CD14-positive monocyte (primary cell): ENCODE measurements at regions not wholly inside any gene's neighbourhood (a gene's known extent, or its start where the extent isn't known, plus 50 kb on each side); places are given as distances from the start of the nearest gene placed in this dataset.

Experiments
- DNase-seq, 3 donors: peaks; one replicate each; pipeline ENCODE4 v3.0.0-alpha.2; 2011 to 2022
- H2AFZ ChIP-seq: 2 replicates; pipeline ENCODE4 v1.6.0; 2012; ENCODE audit warnings: mild to moderate bottlenecking, low read depth, low read length, inconsistent platforms; ENCODE audit not compliant: insufficient read depth, poor library complexity, severe bottlenecking
- H3K27ac ChIP-seq, 2 donors: 1 replicate in 1 of 2; 2 replicates in 1 of 2; pipeline ENCODE4 v1.5.1; 2012 to 2013; ENCODE audit warnings: low read length in 2 of 2, control low read depth in 1 of 2, inconsistent platforms in 1 of 2, low read depth in 1 of 2, mild to moderate bottlenecking in 1 of 2
- H3K27me3 ChIP-seq, 2 donors: one replicate each; pipeline versions ENCODE4 v1.6.0 to v1.6.1; 2011 to 2013; ENCODE audit warnings: low read length in 2 of 2; ENCODE audit not compliant: control insufficient read depth in 2 of 2, insufficient read depth in 2 of 2
- H3K36me3 ChIP-seq, 2 donors: replicated peaks in 1 of 2; 1 replicate in 1 of 2; 2 replicates in 1 of 2; pipeline versions ENCODE4 v1.5.1 to v1.6.1; 2012 to 2013; ENCODE audit warnings: low read length in 2 of 2, control low read depth in 1 of 2, inconsistent platforms in 1 of 2, mild to moderate bottlenecking in 1 of 2; ENCODE audit not compliant: insufficient read depth in 2 of 2, control insufficient read depth in 1 of 2
- H3K4me1 ChIP-seq, 2 donors: 1 replicate in 1 of 2; 2 replicates in 1 of 2; pipeline versions ENCODE4 v1.5.1 to v1.6.1; 2012 to 2013; ENCODE audit warnings: low read length in 2 of 2, control low read depth in 1 of 2, inconsistent platforms in 1 of 2, mild to moderate bottlenecking in 1 of 2, moderate library complexity in 1 of 2; ENCODE audit not compliant: insufficient read depth in 2 of 2, control insufficient read depth in 1 of 2
- H3K4me2 ChIP-seq: replicated peaks from 2 replicates; pipeline ENCODE3; 2012; ENCODE audit warnings: low read length, moderate library complexity, mild to moderate bottlenecking; ENCODE audit not compliant: poor library complexity, severe bottlenecking; ENCODE audit errors: extremely low read depth
- H3K4me3 ChIP-seq, 3 experiments: fragments of 200-600 bp in 1 of 3; sonication (generic) in 1 of 3; replicated peaks in 1 of 3; 1 replicate in 2 of 3; 2 replicates in 1 of 3; pipeline ENCODE4 v1.5.1; 2011 to 2013; ENCODE audit warnings: low read length in 3 of 3, mild to moderate bottlenecking in 3 of 3, control low read depth in 2 of 3, low read depth in 2 of 3, inconsistent platforms in 1 of 3, moderate library complexity in 1 of 3
- H3K79me2 ChIP-seq: 2 replicates; pipeline ENCODE4 v1.6.0; 2012; ENCODE audit warnings: mild to moderate bottlenecking, control low read depth, inconsistent platforms, low read length, moderate library complexity; ENCODE audit not compliant: insufficient read depth
- H3K9ac ChIP-seq: 2 replicates; pipeline ENCODE4 v1.6.0; 2017; ENCODE audit warnings: low read length, mild to moderate bottlenecking; ENCODE audit not compliant: insufficient read depth, poor library complexity, severe bottlenecking
- H3K9me3 ChIP-seq, 2 donors: replicated peaks in 1 of 2; 1 replicate in 1 of 2; 2 replicates in 1 of 2; pipeline versions ENCODE4 v1.5.1 to v1.6.1; 2012 to 2013; ENCODE audit warnings: low read length in 2 of 2, control low read depth in 1 of 2; ENCODE audit not compliant: control insufficient read depth in 1 of 2, insufficient read depth in 1 of 2
- H4K20me1 ChIP-seq: 2 replicates; pipeline ENCODE4 v1.6.0; 2012; ENCODE audit warnings: mild to moderate bottlenecking, low read length, control low read depth, moderate library complexity; ENCODE audit not compliant: insufficient read depth
- H3K27ac Mint-ChIP-seq, 7 donors: one replicate each; pipeline ENCODE4 v1.8.0; 2020; ENCODE audit warnings: mild to moderate bottlenecking in 7 of 7, mixed read lengths in 7 of 7, moderate library complexity in 6 of 7, inconsistent platforms in 2 of 7
- H3K27me3 Mint-ChIP-seq, 3 donors: one replicate each; pipeline ENCODE4 v1.8.0; 2021 to 2022; ENCODE audit warnings: low read depth in 3 of 3, mild to moderate bottlenecking in 3 of 3, mixed read lengths in 3 of 3, moderate library complexity in 3 of 3, inconsistent platforms in 1 of 3
- H3K36me3 Mint-ChIP-seq, 2 donors: one replicate each; pipeline ENCODE4 v1.8.0; 2020; ENCODE audit warnings: mixed read lengths in 2 of 2, inconsistent platforms in 1 of 2, mild to moderate bottlenecking in 1 of 2
- H3K4me1 Mint-ChIP-seq: one replicate; pipeline ENCODE4 v1.8.0; 2020; ENCODE audit warnings: mild to moderate bottlenecking, mixed read lengths
- H3K4me3 Mint-ChIP-seq, 2 donors: one replicate each; pipeline ENCODE4 v1.8.0; 2020; ENCODE audit warnings: mild to moderate bottlenecking in 2 of 2, mixed read lengths in 2 of 2, moderate library complexity in 1 of 2
- H3K9me3 Mint-ChIP-seq, 7 donors: one replicate each; pipeline ENCODE4 v1.8.0; 2020 to 2022; ENCODE audit warnings: mixed read lengths in 7 of 7, mild to moderate bottlenecking in 6 of 7, moderate library complexity in 6 of 7, inconsistent platforms in 2 of 7
- WGBS: methylation state at CpG from one replicate; pipeline ENCODE4 v1.1.5; 2013; ENCODE audit warnings: missing lambda C conversion rate; ENCODE audit not compliant: insufficient coverage; 5-methylcytosine and 5-hydroxymethylcytosine counted together
- intact Hi-C, 2 donors: fragments of 100-400 bp; cut with micrococcal nuclease; formaldehyde crosslinking; loops; one replicate each; pipeline versions ENCODE4 v1.15.0 to v1.15.1; 2023
- TF ChIP-seq, protein P1 (sequence below): fragments of 200-600 bp; IDR thresholded peaks from one replicate; pipeline ENCODE4 v1.8.0; 2022; ENCODE audit warnings: antibody characterized with exemption, mild to moderate bottlenecking

GRCh38 chr18:29004921-29005320 lies 828.0 kb upstream of the CDH2 start:
- H3K4me1 Mint-ChIP-seq, result no peaks in the 10 kb centered on the region
- no peaks in the 10 kb centered on the region for H4K20me1 ChIP-seq
- no peak overlapping the region for H3K4me3 Mint-ChIP-seq
- peaks cover 0 to 6% (median 0%) of the 10 kb centered on the region in 7 donors for H3K9me3 Mint-ChIP-seq
- no peak overlapping the region for H3K4me3 ChIP-seq
- H3K27me3 ChIP-seq, result no peaks in the 10 kb centered on the region
- no peaks in the 10 kb centered on the region for H3K36me3 ChIP-seq
- no peak overlapping the region for H2AFZ ChIP-seq
- WGBS, result no CpG with 5 or more reads among the region's 1 CpG
- H3K79me2 ChIP-seq, result no peaks in the 10 kb centered on the region
- no peak overlapping the region for H3K9ac ChIP-seq
- no peaks in the 10 kb centered on the region for H3K4me1 ChIP-seq
- H3K27ac ChIP-seq, result no peak overlapping the region
- intact Hi-C loops, result no loop called here
- no peak overlapping the region for H3K4me2 ChIP-seq
- no peak overlapping the region for H3K27ac Mint-ChIP-seq
- no peak for DNase-seq
- H3K27me3 Mint-ChIP-seq, result no peaks in the 10 kb centered on the region
- TF ChIP-seq, protein P1, sequence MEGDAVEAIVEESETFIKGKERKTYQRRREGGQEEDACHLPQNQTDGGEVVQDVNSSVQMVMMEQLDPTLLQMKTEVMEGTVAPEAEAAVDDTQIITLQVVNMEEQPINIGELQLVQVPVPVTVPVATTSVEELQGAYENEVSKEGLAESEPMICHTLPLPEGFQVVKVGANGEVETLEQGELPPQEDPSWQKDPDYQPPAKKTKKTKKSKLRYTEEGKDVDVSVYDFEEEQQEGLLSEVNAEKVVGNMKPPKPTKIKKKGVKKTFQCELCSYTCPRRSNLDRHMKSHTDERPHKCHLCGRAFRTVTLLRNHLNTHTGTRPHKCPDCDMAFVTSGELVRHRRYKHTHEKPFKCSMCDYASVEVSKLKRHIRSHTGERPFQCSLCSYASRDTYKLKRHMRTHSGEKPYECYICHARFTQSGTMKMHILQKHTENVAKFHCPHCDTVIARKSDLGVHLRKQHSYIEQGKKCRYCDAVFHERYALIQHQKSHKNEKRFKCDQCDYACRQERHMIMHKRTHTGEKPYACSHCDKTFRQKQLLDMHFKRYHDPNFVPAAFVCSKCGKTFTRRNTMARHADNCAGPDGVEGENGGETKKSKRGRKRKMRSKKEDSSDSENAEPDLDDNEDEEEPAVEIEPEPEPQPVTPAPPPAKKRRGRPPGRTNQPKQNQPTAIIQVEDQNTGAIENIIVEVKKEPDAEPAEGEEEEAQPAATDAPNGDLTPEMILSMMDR, result no peak
- H3K36me3 Mint-ChIP-seq, result no peaks in the 10 kb centered on the region
- H3K9me3 ChIP-seq, result peaks cover 0 to 4% of the 10 kb centered on the region in 2 donors

- Histone ChIP-seq H3K36me3 (no peaks in the 10 kb centered on the region), H3K4me2 (no peak overlapping the region), H3K27me3 (no peaks in the 10 kb centered on the region), H2AFZ (no peak overlapping the region), H3K79me2 (no peaks in the 10 kb centered on the region), H3K4me3 (no peak overlapping the region), H3K9ac (no peak overlapping the region), H3K4me1 (no peaks in the 10 kb centered on the region), H3K27ac (no peak overlapping the region), H3K9me3 (peaks cover 0 to 4% of the 10 kb centered on the region in 2 donors), H4K20me1 (no peaks in the 10 kb centered on the region)
- H3K4me3 Mint-ChIP-seq, result no peak overlapping the region
- H3K27ac Mint-ChIP-seq, result no peak overlapping the region
- no peak for DNase-seq
- peaks cover 0 to 6% (median 0%) of the 10 kb centered on the region in 7 donors for H3K9me3 Mint-ChIP-seq
- no peaks in the 10 kb centered on the region for H3K27me3 Mint-ChIP-seq
- H3K36me3 Mint-ChIP-seq, result no peaks in the 10 kb centered on the region
- no peaks in the 10 kb centered on the region for H3K4me1 Mint-ChIP-seq
- intact Hi-C loops, result no loop called here
- 75% methylated on average over 2 of the region's 2 CpGs for WGBS
- TF ChIP-seq, protein P1, result no peak
Observed at GRCh38 chr18:29003194-29003593, 826.3 kb upstream of the CDH2 start.
